Calu3 (cell line): ENCODE measurements at regions not wholly inside any gene's neighbourhood (a gene's known extent, or its start where the extent isn't known, plus 50 kb on each side); places are given as distances from the start of the nearest gene placed in this dataset.

Experiments
- BruUV-seq: library from RNA; stranded (reverse); fragments of 400-500 nt; replicated peaks from 2 replicates; lab custom pipeline; 2021; lab: Mats Ljungman, UMichigan
- CTCF ChIA-PET: fragments of 300-600 bp; sonication (Branson Sonifier 250); formaldehyde crosslinking; loops from one replicate; lab custom pipeline; 2022; ENCODE audit warnings: antibody characterized with exemption; lab: Charles Lee
- DNase-seq: peaks from one replicate; pipeline ENCODE4 v3.0.0; 2022
- H3K27ac Mint-ChIP-seq: one replicate; pipeline ENCODE4 v1.8.0; 2022; ENCODE audit warnings: mixed read lengths; ENCODE audit not compliant: unreplicated experiment
- H3K27me3 Mint-ChIP-seq: one replicate; pipeline ENCODE4 v1.8.0; 2022; ENCODE audit warnings: mixed read lengths; ENCODE audit not compliant: unreplicated experiment
- H3K36me3 Mint-ChIP-seq: one replicate; pipeline ENCODE4 v1.8.0; 2022; ENCODE audit warnings: mild to moderate bottlenecking, moderate library complexity, mixed read lengths; ENCODE audit not compliant: insufficient read depth, unreplicated experiment
- H3K4me1 Mint-ChIP-seq: one replicate; pipeline ENCODE4 v1.8.0; 2022; ENCODE audit warnings: mild to moderate bottlenecking, low read depth, mixed read lengths; ENCODE audit not compliant: unreplicated experiment
- H3K4me3 Mint-ChIP-seq: one replicate; pipeline ENCODE4 v1.8.0; 2022; ENCODE audit warnings: mild to moderate bottlenecking, low read depth, moderate library complexity, mixed read lengths; ENCODE audit not compliant: unreplicated experiment
- H3K9me3 Mint-ChIP-seq: one replicate; pipeline ENCODE4 v1.8.0; 2022; ENCODE audit warnings: low read depth, mixed read lengths; ENCODE audit not compliant: unreplicated experiment
- CTCF ChIP-seq: fragments of 200-600 bp; IDR thresholded peaks from one replicate; pipeline ENCODE4 v1.8.0; 2022; ENCODE audit warnings: antibody characterized with exemption; ENCODE audit not compliant: unreplicated experiment
- intact Hi-C: fragments of 100-400 bp; cut with micrococcal nuclease; formaldehyde crosslinking; loops from one replicate; pipeline ENCODE4 v1.10.0; 2022; ENCODE audit not compliant: unreplicated experiment

- no TSS peak for BruUV-seq
- Mint-ChIP-seq H3K27me3 (peaks cover 45% of the 10 kb centered on the region), H3K9me3 (no peaks in the 10 kb centered on the region), H3K4me1 (no peaks in the 10 kb centered on the region), H3K36me3 (no peaks in the 10 kb centered on the region), H3K4me3 (no peak overlapping the region), H3K27ac (no peak overlapping the region)
- TF ChIP-seq CTCF: no peak
- CTCF ChIA-PET: no interaction called here
- intact Hi-C loops: no loop called here
- DNase-seq: no peak
These were observed 56.9 kb downstream of the RDH14 start for GRCh38 chr2:18503376-18504228.

DNA sequence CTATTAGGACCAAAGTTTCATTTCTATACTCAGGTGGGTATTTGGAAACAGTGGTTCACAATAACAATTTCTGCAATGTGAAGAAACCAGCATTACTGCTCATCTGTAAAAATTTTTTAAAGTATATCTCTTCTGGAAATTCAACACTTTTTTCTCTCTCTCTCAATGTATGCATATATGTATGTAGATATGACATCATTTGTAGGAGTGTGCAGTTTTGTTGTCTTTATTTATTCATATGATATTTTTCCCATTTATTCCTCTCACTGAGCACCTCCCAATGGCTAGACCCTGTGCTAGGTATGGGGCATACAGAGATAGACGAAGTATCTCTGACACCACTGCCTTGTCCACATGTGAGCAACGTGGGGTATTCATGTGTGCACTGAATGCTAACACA is 58.3 kb downstream of the RDH14 start:
- BruUV-seq: no TSS peak

DNA sequence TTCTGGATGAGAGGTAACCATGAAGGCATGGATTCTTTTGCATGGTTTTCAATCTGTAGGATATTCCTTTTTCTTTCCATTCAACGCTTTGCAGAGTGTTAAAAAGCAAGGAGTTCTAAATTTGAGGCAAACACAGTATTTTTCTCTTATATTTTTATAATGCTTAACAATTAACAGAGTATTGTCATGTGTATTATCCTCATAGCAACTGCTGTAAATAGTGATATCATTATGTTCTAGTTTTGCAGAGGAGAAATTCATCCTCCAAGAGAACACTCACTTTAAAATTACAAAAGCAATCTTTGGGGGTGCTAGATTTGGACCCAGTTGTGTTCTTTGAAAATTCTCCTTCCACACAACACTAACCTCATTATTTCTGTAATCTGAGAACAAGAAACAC is 58.7 kb downstream of the RDH14 start:
- Mint-ChIP-seq H3K4me3 (no peak overlapping the region), H3K4me1 (no peaks in the 10 kb centered on the region), H3K36me3 (no peaks in the 10 kb centered on the region), H3K27ac (no peak overlapping the region), H3K27me3 (peaks cover 51% of the 10 kb centered on the region), H3K9me3 (peaks cover 1% of the 10 kb centered on the region)
- no peak for DNase-seq
- intact Hi-C loops: no loop called here
- CTCF ChIA-PET: no interaction called here
- TF ChIP-seq CTCF: no peak
- BruUV-seq: no TSS peak

More for the DNA sequence above, 58.3 kb downstream of the RDH14 start:
- Mint-ChIP-seq H3K27me3 (peaks cover 47% of the 10 kb centered on the region), H3K4me3 (no peak overlapping the region), H3K27ac (no peak overlapping the region), H3K36me3 (no peaks in the 10 kb centered on the region), H3K9me3 (no peaks in the 10 kb centered on the region), H3K4me1 (no peaks in the 10 kb centered on the region)
- CTCF ChIA-PET: no interaction called here
- no peak for DNase-seq
- no peak for TF ChIP-seq CTCF
- intact Hi-C loops: no loop called here

- no peak for DNase-seq
- CTCF ChIA-PET: no interaction called here
These were observed 59.3 kb downstream of the RDH14 start for GRCh38 chr2:18501156-18501555.

More at GRCh38 chr2:18501156-18501555, 59.3 kb downstream of the RDH14 start:
- H3K27ac Mint-ChIP-seq: no peak overlapping the region
- BruUV-seq: no TSS peak
- H3K4me1 Mint-ChIP-seq: no peaks in the 10 kb centered on the region
- no peaks in the 10 kb centered on the region for H3K36me3 Mint-ChIP-seq
- intact Hi-C loops: no loop called here
- peaks cover 53% of the 10 kb centered on the region for H3K27me3 Mint-ChIP-seq
- no peak overlapping the region for H3K4me3 Mint-ChIP-seq
- peaks cover 2% of the 10 kb centered on the region for H3K9me3 Mint-ChIP-seq
- TF ChIP-seq CTCF: no peak
